HG03159 (cell line): ENCODE measurements at regions not wholly inside any gene's neighbourhood (a gene's known extent, or its start where the extent isn't known, plus 50 kb on each side); places are given as distances from the start of the nearest gene placed in this dataset.
A peak's percentile ranks its signal among the peaks of the same experiment; 100 is the strongest.
"Not testable (repeated sequence)": the region's sequence is repeated elsewhere in the genome, so short reads cannot be mapped to it uniquely, and the experiment has no call there.

Experiments used
- ATAC-seq: cut with Tn5 transposase; IDR thresholded peaks from one replicate; pipeline ENCODE4 v1.9.1; 2021; ENCODE audit warnings: mild to moderate bottlenecking, moderate library complexity; ENCODE audit not compliant: unreplicated experiment

GRCh38 chr4:115515366-115515765 is 401.9 kb upstream of the NDST4 start:
- peak; percentile 22 for ATAC-seq

- no peak for ATAC-seq
These were observed 401.3 kb upstream of the NDST4 start for GRCh38 chr4:115514675-115515074.

GRCh38 chr4:115505326-115505725 is 391.9 kb upstream of the NDST4 start:
- ATAC-seq, result no peak

- ATAC-seq, result no peak
These were observed 388.2 kb upstream of the NDST4 start for GRCh38 chr4:115501656-115502055.

GRCh38 chr4:115493770-115494169 is 380.4 kb upstream of the NDST4 start:
- ATAC-seq, result not testable (repeated sequence)

- no peak for ATAC-seq
These were observed 378.3 kb upstream of the NDST4 start for GRCh38 chr4:115491686-115492085.

GRCh38 chr4:115489279-115489678 is 375.9 kb upstream of the NDST4 start:
- ATAC-seq, result no peak

- no peak for ATAC-seq
These were observed 372.0 kb upstream of the NDST4 start for GRCh38 chr4:115485402-115485801.

- no peak for ATAC-seq
These were observed 371.1 kb upstream of the NDST4 start for GRCh38 chr4:115484479-115484878.

GRCh38 chr4:115470763-115471162 is 357.3 kb upstream of the NDST4 start:
- no peak for ATAC-seq

- not testable (repeated sequence) for ATAC-seq
These were observed 345.9 kb upstream of the NDST4 start for GRCh38 chr4:115459301-115459700.

- no peak for ATAC-seq
These were observed 342.8 kb upstream of the NDST4 start for GRCh38 chr4:115456231-115456630.

- ATAC-seq, result no peak
These were observed 340.8 kb upstream of the NDST4 start for GRCh38 chr4:115454228-115454627.

- no peak for ATAC-seq
These were observed 340.0 kb upstream of the NDST4 start for GRCh38 chr4:115453416-115453815.

GRCh38 chr4:115452229-115452628 is 338.8 kb upstream of the NDST4 start:
- not testable (repeated sequence) for ATAC-seq

- ATAC-seq, result no peak
These were observed 324.3 kb upstream of the NDST4 start for GRCh38 chr4:115437739-115438138.

GRCh38 chr4:115433491-115433890 is 320.1 kb upstream of the NDST4 start:
- no peak for ATAC-seq

- ATAC-seq, result no peak
These were observed 316.6 kb upstream of the NDST4 start for GRCh38 chr4:115430024-115430423.

GRCh38 chr4:115428455-115428854 is 315.0 kb upstream of the NDST4 start:
- no peak for ATAC-seq

- no peak for ATAC-seq
These were observed 311.4 kb upstream of the NDST4 start for GRCh38 chr4:115424852-115425251.

- no peak for ATAC-seq
These were observed 305.4 kb upstream of the NDST4 start for GRCh38 chr4:115418635-115419396.

GRCh38 chr4:115396034-115396433 is 282.6 kb upstream of the NDST4 start:
- ATAC-seq, result no peak

GRCh38 chr4:115376866-115377265 is 263.4 kb upstream of the NDST4 start:
- no peak for ATAC-seq
